ENCODE measurements at regions not wholly inside any gene's neighbourhood (a gene's known extent, or its start where the extent isn't known, plus 50 kb on each side); places are given as distances from the start of the nearest gene placed in this dataset.

DNA sequence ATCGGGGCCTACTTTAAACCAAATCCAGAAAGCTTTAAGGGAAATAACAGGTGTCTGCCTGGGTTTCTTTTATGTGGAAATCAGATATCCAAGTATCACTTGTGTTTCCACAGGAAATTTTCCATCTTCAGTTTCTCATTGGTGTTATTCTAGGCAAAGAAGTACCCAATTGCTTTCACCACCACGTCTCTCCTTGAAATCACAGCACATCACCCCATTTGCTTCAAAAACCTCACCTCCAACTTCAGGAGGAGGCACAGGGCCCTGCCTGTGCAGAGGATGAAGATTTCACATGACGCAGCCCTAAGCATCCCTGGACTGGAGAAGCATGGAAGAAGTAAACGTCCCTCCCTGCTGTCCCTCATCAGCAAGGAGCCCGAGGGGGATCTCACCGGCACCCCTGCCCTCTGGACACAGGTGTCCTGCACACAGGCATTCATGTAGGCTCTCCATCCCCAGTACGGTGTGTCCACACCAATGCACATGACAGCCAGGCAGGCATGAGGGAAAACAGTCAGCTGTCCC lies 182.3 kb downstream of the TBXT start:
- no peak for DNase-seq

DNA sequence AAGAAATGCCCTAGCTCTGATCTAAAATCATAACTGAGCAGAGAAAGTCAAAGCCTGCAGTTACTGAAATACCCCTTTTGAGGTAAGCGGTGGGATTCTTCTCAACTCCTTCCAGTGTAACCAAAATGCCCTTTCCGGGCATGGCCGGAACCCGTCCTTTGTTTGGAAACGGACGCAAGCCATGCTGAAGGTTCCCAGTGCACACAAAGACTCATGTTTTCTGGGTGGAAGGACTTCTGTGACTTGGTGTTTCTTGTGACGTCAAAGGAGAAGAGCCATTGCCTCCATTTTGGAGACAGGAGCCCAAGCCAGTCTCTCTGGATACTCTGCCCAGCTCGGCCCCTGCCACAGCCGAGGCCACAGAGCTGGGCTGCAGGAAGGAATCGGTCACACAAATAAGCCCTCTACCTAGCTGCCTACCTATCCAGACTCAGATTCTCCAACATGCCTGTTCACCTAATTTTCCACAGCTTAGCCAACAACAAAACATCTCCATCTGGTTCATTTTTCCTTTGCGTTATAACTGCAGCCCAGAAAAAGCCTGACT lies 182.8 kb downstream of the TBXT start:
- DNase-seq: no peak

DNA sequence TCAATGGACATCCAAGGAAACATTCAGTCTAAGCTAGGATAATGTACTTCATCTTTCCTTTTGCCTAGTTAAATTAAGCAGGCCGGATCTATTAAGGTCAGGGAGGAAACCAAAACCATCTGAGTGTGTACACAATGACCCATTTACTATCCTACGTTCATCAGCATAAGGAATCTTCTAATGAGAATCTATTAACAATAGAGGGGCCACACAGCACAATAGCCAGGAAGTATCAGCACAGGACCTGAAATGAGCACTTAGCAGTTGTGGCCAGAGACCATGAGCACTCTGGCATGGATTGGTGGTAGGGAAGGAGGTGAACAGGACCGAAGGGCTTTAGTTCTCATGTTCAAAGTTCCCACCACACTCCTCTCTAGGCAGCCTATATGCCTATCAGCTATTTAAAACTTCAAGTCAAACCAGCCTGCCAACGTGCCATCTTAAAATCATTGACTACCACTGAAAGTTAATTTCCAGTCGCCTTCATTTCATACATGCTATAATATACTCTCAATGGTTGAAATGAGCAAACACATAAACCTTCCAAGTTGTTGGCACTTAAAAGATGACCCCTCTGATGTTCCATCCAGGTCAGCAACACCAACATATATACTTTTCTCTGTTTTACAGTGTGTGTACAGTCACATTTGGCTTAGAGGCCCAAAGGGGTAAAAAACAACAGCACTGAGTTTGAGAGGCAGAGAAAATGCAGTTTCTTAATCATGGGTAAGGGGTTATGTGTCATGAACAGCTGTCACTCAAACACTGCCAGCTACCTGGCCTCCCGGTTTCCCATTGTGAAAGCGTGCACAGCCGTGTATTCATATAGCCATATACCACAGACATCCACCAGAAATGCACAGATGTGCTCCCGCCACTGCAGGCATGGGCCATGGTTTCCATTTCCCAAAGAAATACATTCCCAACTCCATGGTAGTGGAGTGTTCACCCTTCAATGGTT lies 184.3 kb downstream of the TBXT start:
- DNase-seq: no peak

DNA sequence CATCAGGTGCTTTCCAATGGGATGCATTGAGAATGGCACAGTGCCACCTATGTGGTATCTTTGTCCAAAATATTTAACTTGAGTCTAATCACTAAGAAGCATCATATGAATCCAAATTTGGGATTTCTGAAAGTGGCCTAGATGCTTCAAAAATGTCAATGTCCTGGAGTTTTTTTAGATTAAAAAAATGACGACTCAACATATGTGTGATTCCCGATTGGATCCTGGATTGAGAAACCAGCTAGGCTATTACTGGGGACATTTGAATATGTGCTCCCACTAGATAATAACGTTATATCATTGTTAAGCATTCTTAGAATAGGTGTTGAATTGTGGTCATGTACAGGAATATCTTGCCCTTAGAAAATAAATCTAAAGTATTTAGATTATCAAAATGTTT lies 189.2 kb downstream of the TBXT start:
- no peak for DNase-seq

DNA sequence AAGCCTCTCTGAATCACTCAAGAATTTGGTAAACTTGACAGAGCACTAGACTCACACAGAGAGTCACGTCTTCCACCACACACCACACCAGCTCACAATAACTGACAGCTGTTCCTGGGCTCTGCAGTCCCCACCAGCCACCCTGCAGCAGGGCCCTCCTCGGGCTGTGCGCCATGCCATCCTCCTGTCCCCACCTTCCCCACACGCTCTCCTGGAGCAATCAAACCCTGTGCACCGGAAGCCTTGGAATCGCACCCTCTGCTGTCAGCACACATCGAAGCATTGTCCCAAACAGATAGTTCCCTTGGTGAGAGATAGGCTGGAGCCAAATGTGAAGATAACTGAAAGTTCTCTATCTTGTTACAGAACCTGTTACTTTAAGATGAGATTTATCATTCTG lies 191.0 kb downstream of the TBXT start:
- no peak for DNase-seq

- DNase-seq: no peak
Observed at GRCh38 chr6:165974817-165975216, 192.8 kb downstream of the TBXT start.

DNA sequence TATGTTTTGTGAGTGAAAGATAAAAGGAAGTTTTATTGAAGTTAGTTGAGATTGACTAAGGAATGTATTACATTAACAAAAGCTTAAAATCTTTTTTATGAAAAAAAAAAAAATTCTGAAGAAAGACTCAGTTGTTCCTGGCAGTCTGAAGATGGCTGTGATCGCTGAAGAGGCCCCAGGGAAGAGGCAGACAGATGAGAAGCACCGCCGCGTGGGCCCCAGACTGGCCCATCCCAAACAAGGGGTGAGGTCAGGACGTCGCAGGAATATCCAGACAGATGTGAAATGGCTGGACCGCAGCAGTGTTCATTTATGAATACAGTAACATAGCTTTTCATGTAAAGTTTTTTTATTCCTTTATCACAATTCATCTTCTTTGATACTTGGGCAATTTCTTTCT lies 194.2 kb downstream of the TBXT start:
- DNase-seq: no peak

- DNase-seq: no peak
Observed at GRCh38 chr6:165972139-165972802, 195.4 kb downstream of the TBXT start.

- DNase-seq: no peak
Observed at GRCh38 chr6:165971202-165971601, 196.4 kb downstream of the TBXT start.

GRCh38 chr6:165970001-165970400 lies 197.7 kb downstream of the TBXT start:
- DNase-seq: no peak

DNA sequence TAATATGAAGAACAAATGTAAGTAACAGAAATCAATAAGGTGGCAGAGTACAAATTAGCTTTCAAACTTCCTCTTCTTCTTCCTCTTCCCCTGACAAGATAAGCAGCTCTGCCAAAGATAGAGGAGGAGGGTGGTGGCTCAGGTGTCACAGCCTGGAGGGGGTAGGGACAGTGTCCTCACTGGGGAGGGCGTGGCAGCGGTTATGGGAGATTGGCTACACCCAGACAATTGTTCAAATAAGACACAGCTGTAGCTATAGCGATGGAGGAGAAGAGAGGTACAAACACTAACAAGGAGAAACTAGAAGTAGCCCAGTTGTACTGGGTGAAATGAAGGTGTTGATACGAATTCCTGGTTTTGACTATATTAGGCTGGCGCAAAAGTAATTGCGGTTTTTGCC lies 198.5 kb downstream of the TBXT start:
- no peak for DNase-seq

DNA sequence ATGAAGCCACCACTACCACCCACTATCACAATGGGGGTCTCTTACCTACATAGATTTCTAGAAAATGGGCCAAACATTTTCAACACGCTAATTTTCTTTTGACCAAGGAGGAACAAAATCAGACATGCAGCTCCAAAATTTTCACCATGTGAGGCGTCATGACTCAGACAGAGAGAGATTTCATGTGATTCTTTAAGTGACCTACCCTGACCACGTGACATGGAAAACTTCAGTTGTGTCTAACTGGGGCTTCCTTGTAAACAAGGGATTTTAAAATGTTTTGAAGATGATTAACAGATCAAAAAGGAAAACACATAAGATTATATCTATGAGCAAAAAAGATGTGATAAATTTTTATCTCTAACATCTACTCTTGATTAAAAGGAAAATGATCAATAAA lies 199.2 kb downstream of the TBXT start:
- no peak for DNase-seq

- no peak for DNase-seq
Observed at GRCh38 chr6:165967810-165968407, 199.7 kb downstream of the TBXT start.

- DNase-seq: no peak
Observed at GRCh38 chr6:165963750-165964149, 203.9 kb downstream of the TBXT start.

GRCh38 chr6:165962366-165962765 lies 205.3 kb downstream of the TBXT start:
- DNase-seq: no peak

DNA sequence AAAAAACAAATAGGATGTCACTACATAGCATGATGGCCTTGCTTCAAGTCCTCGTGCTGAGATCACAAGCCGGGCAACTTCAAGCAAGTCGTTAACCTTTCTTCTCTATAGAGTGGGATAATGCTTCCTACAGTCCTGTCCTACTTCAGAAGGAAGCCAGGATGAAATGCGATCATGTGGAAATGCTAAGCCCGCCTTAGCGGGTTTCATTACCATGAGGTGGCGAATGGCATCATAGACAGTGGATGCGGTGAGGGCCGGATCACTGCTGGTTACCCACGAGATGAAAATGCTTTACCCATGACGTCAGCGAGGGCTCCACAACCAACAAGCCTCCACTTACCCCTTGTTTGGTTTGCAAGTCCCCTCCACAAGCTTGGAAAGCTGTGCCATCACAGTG lies 206.4 kb downstream of the TBXT start:
- DNase-seq: no peak

DNA sequence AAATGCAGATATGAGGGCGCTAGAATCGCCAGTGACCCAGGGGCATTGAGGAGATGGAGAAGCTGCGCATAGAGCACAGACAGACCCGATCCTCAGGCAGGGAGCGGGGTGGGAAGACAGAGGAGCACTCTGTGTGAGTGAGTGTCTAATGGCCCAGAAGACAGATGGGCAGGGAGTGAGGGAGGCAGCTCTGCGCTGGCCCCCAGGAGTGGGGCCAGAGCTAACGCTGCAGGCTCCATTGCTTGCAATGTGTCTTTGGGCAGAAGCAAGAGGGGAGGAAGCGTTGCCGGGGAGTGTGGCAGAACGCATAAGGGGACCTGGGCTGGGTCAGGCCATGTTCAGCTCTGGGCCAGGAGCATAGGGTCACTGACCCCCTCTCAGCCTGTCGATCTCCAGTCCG lies 207.0 kb downstream of the TBXT start:
- DNase-seq: no peak

- no peak for DNase-seq
Observed at GRCh38 chr6:165959627-165960026, 208.0 kb downstream of the TBXT start.

- DNase-seq: no peak
Observed at GRCh38 chr6:165956874-165957273, 210.8 kb downstream of the TBXT start.

DNA sequence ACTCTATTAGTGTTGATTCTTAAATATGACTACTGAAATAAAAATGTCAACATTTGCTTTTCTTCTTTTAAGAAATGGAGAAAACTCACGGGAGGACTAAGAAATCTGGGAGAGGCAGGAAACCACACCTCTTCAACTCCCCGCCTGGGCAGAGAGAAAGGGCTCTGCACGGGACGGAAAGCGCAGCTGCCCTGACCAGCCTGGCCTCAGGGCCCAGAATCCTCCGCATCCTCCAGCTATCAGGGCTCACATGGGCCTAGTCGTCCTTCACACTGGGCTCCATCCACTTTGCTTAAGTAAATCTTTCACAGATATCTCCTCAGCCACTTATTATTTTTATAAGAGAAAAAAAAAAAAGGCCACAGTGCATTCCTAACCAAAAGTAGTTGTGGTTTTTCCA lies 215.1 kb downstream of the TBXT start:
- DNase-seq: no peak

- DNase-seq: no peak
Observed at GRCh38 chr6:165950316-165950715, 217.3 kb downstream of the TBXT start.

DNA sequence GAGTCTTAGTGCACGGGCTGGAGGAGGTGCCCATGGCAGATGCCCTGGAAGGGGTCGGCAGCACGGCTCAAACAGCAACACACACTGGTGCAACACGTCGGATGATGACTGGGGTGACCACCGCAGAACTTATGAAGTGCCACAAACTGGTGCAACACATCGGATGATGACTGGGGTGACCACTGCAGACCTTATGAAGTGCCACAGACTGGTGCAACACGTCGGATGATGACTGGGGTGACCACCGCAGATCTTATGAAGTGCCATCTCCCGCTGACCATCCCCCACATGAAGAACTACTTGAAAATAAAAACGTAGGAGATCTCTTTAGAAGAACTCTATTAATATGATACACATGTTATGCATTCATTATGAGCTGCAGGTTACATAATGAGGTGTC lies 218.3 kb downstream of the TBXT start:
- no peak for DNase-seq

- no peak for DNase-seq
Observed at GRCh38 chr6:165944002-165944466, 223.6 kb downstream of the TBXT start.

Data from right forelimb (tissue), 1 donor.